ENCODE measurements at regions not wholly inside any gene's neighbourhood (a gene's known extent, or its start where the extent isn't known, plus 50 kb on each side); places are given as distances from the start of the nearest gene placed in this dataset.

GRCh38 chr22:27525711-27526110 is 275.8 kb downstream of the MN1 start:
- no peaks in the 10 kb centered on the region for H3K36me3 Mint-ChIP-seq
- H3K9me3 Mint-ChIP-seq = peaks cover 2 to 4% of the 10 kb centered on the region in 2 donors
- no peak for ATAC-seq (replicated peaks)
- H3K27ac Mint-ChIP-seq = no peak overlapping the region
- DNase-seq = no peak
- H3K4me3 Mint-ChIP-seq = no peak overlapping the region
- peaks cover 0 to under 1% of the 10 kb centered on the region in 2 donors for H3K4me1 Mint-ChIP-seq
- H3K27me3 Mint-ChIP-seq = peaks cover 0 to 5% of the 10 kb centered on the region in 2 donors

- DNase-seq (no peak), ATAC-seq (replicated peaks) (no peak)
- peaks cover 0 to 5% of the 10 kb centered on the region in 2 donors for H3K27me3 Mint-ChIP-seq
- no peak overlapping the region for H3K27ac Mint-ChIP-seq
- peaks cover 0 to 6% of the 10 kb centered on the region in 2 donors for H3K4me1 Mint-ChIP-seq
- peaks cover 6 to 7% of the 10 kb centered on the region in 2 donors for H3K9me3 Mint-ChIP-seq
- no peak overlapping the region for H3K4me3 Mint-ChIP-seq
- no peaks in the 10 kb centered on the region for H3K36me3 Mint-ChIP-seq
These were observed 274.7 kb downstream of the MN1 start for GRCh38 chr22:27526901-27527300.

DNA sequence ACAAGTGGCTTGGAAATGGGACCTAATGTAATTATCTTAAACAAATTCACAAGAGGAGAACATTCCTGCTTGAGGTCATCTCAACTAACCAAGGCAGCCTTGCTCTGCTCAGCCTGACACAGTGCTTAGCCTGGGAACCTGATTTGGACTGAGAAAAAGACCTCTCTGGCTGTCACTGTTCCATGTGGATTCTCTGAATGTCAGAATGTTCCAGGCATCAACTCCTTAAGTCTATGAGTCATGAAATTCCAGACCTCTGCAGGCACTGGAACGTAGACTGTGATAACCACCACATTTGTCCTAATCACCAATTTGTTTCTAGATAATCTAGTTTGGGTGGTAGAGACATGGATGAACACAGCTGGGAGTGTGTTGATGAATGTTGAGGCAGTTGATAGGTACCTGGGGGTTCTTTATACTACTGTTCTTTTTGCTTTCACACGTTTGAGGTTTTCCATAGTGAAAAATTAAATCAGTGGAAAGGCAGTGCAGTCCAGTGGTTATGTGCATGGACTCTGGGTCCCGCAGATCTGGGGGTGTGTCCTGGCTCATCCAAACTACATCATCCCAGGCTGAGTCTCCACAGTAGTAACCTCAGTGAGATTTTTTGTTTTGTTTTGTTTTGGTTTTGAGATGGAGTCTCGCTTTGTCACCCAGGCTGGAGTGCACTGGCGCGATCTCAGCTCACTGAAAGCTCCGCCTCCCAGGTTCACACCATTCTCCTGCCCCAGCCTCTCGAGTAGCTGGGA is 269.6 kb downstream of the MN1 start:
- DNase-seq (no peak), ATAC-seq (replicated peaks) (no peak)
- Mint-ChIP-seq H3K36me3 (no peaks in the 10 kb centered on the region), H3K4me3 (no peak overlapping the region), H3K4me1 (peaks cover 0 to 6% of the 10 kb centered on the region in 2 donors), H3K9me3 (peaks cover 7% of the 10 kb centered on the region in 2 donors), H3K27me3 (peaks cover 0 to 5% of the 10 kb centered on the region in 2 donors), H3K27ac (no peak overlapping the region)

GRCh38 chr22:27533105-27533745 is 268.3 kb downstream of the MN1 start:
- ATAC-seq (replicated peaks) (no peak), DNase-seq (no peak)
- H3K36me3 Mint-ChIP-seq = no peaks in the 10 kb centered on the region
- peaks cover 0 to 5% of the 10 kb centered on the region in 2 donors for H3K27me3 Mint-ChIP-seq
- no peak overlapping the region for H3K4me3 Mint-ChIP-seq
- H3K27ac Mint-ChIP-seq = no peak overlapping the region
- peaks cover 0 to 6% of the 10 kb centered on the region in 2 donors for H3K4me1 Mint-ChIP-seq
- peaks cover 7% of the 10 kb centered on the region in 2 donors for H3K9me3 Mint-ChIP-seq

DNA sequence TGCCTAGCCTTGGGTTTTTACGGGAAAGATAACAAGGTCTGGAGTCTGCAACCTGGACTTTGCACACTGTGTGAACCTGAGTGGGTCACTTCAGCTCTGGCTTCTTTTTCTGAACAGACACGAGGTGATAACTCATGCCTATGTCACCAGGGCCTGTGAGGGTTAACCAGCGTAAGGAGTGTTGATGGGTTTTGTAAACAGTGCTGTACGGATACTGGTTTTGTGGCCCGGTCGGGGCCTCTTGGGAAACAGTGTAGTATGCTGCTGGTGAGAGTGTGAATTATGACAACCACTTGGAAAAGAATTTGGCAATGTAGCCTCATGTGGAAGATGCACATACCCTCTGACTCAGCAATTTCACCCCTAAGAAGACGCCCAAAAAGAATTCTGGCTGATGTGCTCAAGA is 266.8 kb downstream of the MN1 start:
- ATAC-seq (replicated peaks) = no peak
- no peaks in the 10 kb centered on the region for H3K36me3 Mint-ChIP-seq
- H3K4me3 Mint-ChIP-seq = no peak overlapping the region
- H3K9me3 Mint-ChIP-seq = peaks cover 7% of the 10 kb centered on the region in 2 donors
- peaks cover 0 to 6% of the 10 kb centered on the region in 2 donors for H3K4me1 Mint-ChIP-seq
- H3K27me3 Mint-ChIP-seq = peaks cover 0 to 5% of the 10 kb centered on the region in 2 donors
- no peak overlapping the region for H3K27ac Mint-ChIP-seq
- DNase-seq = no peak

- H3K27me3 Mint-ChIP-seq = peaks cover 0 to 5% of the 10 kb centered on the region in 2 donors
- no peak for DNase-seq
- no peak overlapping the region for H3K27ac Mint-ChIP-seq
- no peak overlapping the region for H3K4me3 Mint-ChIP-seq
- no peak for ATAC-seq (replicated peaks)
- H3K36me3 Mint-ChIP-seq = no peaks in the 10 kb centered on the region
- H3K9me3 Mint-ChIP-seq = peaks cover 6 to 7% of the 10 kb centered on the region in 2 donors
- H3K4me1 Mint-ChIP-seq = peaks cover 0 to 6% of the 10 kb centered on the region in 2 donors
These were observed 266.1 kb downstream of the MN1 start for GRCh38 chr22:27535452-27535851.

DNA sequence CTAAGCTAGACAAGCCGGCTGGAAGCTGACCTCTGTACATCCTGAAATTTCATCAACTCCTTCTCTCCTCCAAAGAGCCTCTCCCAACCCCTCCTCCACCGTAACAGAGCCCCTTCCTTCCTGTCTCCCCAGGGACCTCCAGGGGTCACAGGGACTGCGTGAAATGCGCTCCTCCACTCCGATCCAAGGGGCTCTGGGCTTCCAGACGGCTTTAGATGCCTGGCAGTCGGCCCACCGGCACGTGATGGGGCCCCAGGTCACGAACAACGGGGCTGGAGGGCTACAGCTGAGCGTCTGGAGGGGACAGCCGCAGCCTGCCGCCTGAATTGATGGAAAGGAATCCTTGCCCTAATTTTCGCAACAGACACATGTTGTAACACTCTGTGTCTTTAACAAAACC is 264.1 kb downstream of the MN1 start:
- Mint-ChIP-seq H3K4me1 (no peaks in the 10 kb centered on the region), H3K36me3 (no peaks in the 10 kb centered on the region), H3K4me3 (no peak overlapping the region), H3K27me3 (peaks cover 0 to 5% of the 10 kb centered on the region in 2 donors), H3K9me3 (peaks cover 0 to 1% of the 10 kb centered on the region in 2 donors), H3K27ac (no peak overlapping the region)
- DNase-seq (no peak), ATAC-seq (replicated peaks) (no peak)

- no peak overlapping the region for H3K27ac Mint-ChIP-seq
- H3K4me3 Mint-ChIP-seq = no peak overlapping the region
- DNase-seq (no peak), ATAC-seq (replicated peaks) (no peak)
- H3K4me1 Mint-ChIP-seq = no peaks in the 10 kb centered on the region
- no peaks in the 10 kb centered on the region for H3K9me3 Mint-ChIP-seq
- peaks cover 0 to 6% of the 10 kb centered on the region in 2 donors for H3K27me3 Mint-ChIP-seq
- H3K36me3 Mint-ChIP-seq = no peaks in the 10 kb centered on the region
These were observed 262.9 kb downstream of the MN1 start for GRCh38 chr22:27538666-27539065.

DNA sequence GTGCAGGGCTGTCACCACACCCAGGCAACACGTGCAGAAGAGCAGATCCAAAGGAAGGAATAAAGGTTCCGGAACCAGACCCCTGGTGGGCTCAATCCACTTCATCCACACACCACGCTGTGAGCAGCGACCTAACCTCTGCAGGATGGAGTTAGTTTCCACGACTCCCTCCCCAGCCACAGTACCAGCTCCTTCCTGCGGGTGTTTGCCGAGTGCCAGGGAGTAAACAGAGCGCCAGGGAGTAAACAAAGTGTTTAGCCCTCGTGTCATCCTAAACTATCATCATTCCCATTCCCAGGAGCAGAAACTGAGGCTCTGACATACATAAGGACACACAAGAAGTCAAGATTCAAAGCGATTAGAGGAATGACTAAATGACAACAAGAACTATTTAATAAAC is 261.3 kb downstream of the MN1 start:
- Mint-ChIP-seq H3K27me3 (peaks cover 4 to 14% of the 10 kb centered on the region in 2 donors), H3K9me3 (no peaks in the 10 kb centered on the region), H3K4me3 (no peak overlapping the region), H3K4me1 (no peaks in the 10 kb centered on the region), H3K36me3 (no peaks in the 10 kb centered on the region), H3K27ac (no peak overlapping the region)
- DNase-seq (no peak), ATAC-seq (replicated peaks) (no peak)

GRCh38 chr22:27540656-27541396 is 260.7 kb downstream of the MN1 start:
- Mint-ChIP-seq H3K4me1 (no peaks in the 10 kb centered on the region), H3K27me3 (peaks cover 9 to 20% of the 10 kb centered on the region in 2 donors), H3K27ac (no peak overlapping the region), H3K9me3 (no peaks in the 10 kb centered on the region), H3K4me3 (no peak overlapping the region), H3K36me3 (no peaks in the 10 kb centered on the region)
- DNase-seq (no peak), ATAC-seq (replicated peaks) (no peak)

- ATAC-seq (replicated peaks) (no peak), DNase-seq (no peak)
- Mint-ChIP-seq H3K4me3 (no peak overlapping the region), H3K9me3 (no peaks in the 10 kb centered on the region), H3K36me3 (no peaks in the 10 kb centered on the region), H3K4me1 (no peaks in the 10 kb centered on the region), H3K27ac (no peak overlapping the region), H3K27me3 (peaks cover 9 to 20% of the 10 kb centered on the region in 2 donors)
These were observed 259.7 kb downstream of the MN1 start for GRCh38 chr22:27541836-27542235.

GRCh38 chr22:27542602-27543001 is 259.0 kb downstream of the MN1 start:
- Mint-ChIP-seq H3K27me3 (peaks cover 9 to 20% of the 10 kb centered on the region in 2 donors), H3K36me3 (no peaks in the 10 kb centered on the region), H3K4me1 (no peaks in the 10 kb centered on the region), H3K4me3 (no peak overlapping the region), H3K27ac (no peak overlapping the region), H3K9me3 (no peaks in the 10 kb centered on the region)
- DNase-seq = no peak
- no peak for ATAC-seq (replicated peaks)

- H3K4me3 Mint-ChIP-seq = no peak overlapping the region
- no peaks in the 10 kb centered on the region for H3K36me3 Mint-ChIP-seq
- peaks cover 9 to 20% of the 10 kb centered on the region in 2 donors for H3K27me3 Mint-ChIP-seq
- DNase-seq (no peak), ATAC-seq (replicated peaks) (no peak)
- no peaks in the 10 kb centered on the region for H3K9me3 Mint-ChIP-seq
- H3K27ac Mint-ChIP-seq = no peak overlapping the region
- H3K4me1 Mint-ChIP-seq = no peaks in the 10 kb centered on the region
These were observed 258.1 kb downstream of the MN1 start for GRCh38 chr22:27543460-27543859.

DNA sequence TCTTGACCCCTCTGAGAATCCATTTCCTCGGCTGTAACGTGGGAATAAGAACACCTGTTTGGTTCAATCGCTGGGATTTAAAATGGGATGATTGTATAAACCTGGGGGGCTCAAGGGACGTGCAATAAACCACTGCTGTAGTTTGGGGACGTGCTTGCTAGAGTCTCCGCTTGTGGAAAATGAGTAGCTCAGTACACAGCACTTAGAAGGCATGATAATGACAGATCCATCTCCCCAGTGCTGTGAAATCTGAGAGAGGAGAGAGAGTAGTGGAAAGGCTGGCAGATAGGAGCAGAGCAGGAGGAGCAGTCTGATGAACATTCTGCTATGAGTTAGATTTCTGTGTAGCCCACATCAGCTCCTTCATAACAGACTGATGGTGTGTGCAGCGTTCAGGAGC is 256.5 kb downstream of the MN1 start:
- H3K4me3 Mint-ChIP-seq = no peak overlapping the region
- DNase-seq = no peak
- no peaks in the 10 kb centered on the region for H3K4me1 Mint-ChIP-seq
- no peak for ATAC-seq (replicated peaks)
- no peaks in the 10 kb centered on the region for H3K9me3 Mint-ChIP-seq
- no peaks in the 10 kb centered on the region for H3K36me3 Mint-ChIP-seq
- no peak overlapping the region for H3K27ac Mint-ChIP-seq
- H3K27me3 Mint-ChIP-seq = peaks cover 9 to 20% of the 10 kb centered on the region in 2 donors

Measured in stimulated activated naive B cell treated with anti-CD40 and anti-IgM and Interleukin-4, amounts not matched to agents 10 μg/mL and 1 μg/mL and 100 μg/mL, for 72 hours (primary cell).